GM19043 (cell line): ENCODE measurements at regions not wholly inside any gene's neighbourhood (a gene's known extent, or its start where the extent isn't known, plus 50 kb on each side); places are given as distances from the start of the nearest gene placed in this dataset.
"Not testable (repeated sequence)": the region's sequence is repeated elsewhere in the genome, so short reads cannot be mapped to it uniquely, and the experiment has no call there.

ENCODE experiments used
- ATAC-seq: cut with Tn5 transposase; IDR thresholded peaks from one replicate; pipeline ENCODE4 v1.9.1; 2021; ENCODE audit warnings: low read depth; ENCODE audit not compliant: unreplicated experiment

- peak; percentile 54 for ATAC-seq
Observed at GRCh38 chr6:27146706-27147505, 100.6 kb upstream of the PRSS16 start.

- ATAC-seq: no peak
Observed at GRCh38 chr6:27148404-27148795, 99.1 kb upstream of the PRSS16 start.

- no peak for ATAC-seq
Observed at GRCh38 chr6:27149150-27149549, 98.4 kb upstream of the PRSS16 start.

DNA sequence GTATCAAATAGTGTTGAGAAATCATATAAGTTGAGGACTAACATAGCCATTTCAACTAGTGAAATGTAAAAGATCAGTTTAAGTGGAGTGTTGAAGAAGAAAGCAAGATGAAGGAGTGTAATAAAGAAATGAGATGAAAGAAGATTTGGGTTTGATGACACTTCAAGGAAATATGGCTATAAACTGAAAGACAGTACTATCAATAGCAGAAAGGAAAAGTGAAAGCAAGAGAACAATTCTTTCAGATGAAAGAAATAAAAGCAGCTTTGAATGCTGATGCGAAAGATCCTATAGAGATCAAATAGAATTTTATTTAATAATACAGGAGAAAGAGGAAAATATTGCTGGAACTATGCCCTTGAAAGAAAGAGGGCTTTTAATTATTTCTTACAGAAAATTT is 92.8 kb upstream of the PRSS16 start:
- ATAC-seq: no peak

- no peak for ATAC-seq
Observed at GRCh38 chr6:27156874-27157458, 90.5 kb upstream of the PRSS16 start.

- ATAC-seq: no peak
Observed at GRCh38 chr6:27157459-27158315, 89.8 kb upstream of the PRSS16 start.

- no peak for ATAC-seq
Observed at GRCh38 chr6:27158316-27158643, 89.2 kb upstream of the PRSS16 start.

DNA sequence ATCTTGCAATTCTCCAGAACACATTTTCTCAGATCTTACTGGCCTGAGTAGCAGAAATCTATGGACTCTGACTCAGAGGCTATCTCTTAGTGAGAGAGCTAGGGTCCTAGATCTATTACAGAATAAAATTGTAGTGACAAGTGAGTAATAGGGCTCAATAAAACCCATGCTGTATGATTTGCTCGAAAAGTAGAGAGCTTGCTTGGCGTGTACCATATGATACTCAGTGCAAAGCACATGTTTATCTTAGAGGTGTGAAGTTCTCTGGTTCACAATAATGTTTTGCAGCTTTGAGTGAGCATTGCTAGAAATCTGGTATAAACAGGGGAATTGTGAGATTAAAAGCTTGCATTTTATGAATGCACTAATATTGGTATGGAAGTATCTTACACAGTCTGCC is 87.8 kb upstream of the PRSS16 start:
- ATAC-seq: no peak

DNA sequence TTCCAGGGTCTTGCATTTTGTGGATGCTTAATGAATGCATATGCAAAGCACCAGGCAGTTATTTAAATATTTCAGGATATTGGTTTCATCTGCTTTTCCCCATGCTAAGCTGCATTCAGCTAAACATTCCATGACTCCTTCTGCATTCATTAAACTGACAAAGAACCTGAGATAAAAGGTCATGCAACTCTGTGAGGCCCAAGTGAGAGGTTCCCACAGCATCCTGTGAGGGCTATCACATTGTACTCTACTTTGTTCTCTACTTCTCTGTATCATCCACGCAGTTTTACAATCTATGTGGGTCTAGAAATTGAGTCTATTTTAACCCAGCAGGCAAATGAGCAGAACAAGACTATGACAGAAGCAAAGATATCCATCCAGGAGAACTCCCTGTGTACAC is 86.4 kb upstream of the PRSS16 start:
- no peak for ATAC-seq

GRCh38 chr6:27161603-27161945 is 85.9 kb upstream of the PRSS16 start:
- ATAC-seq: no peak

DNA sequence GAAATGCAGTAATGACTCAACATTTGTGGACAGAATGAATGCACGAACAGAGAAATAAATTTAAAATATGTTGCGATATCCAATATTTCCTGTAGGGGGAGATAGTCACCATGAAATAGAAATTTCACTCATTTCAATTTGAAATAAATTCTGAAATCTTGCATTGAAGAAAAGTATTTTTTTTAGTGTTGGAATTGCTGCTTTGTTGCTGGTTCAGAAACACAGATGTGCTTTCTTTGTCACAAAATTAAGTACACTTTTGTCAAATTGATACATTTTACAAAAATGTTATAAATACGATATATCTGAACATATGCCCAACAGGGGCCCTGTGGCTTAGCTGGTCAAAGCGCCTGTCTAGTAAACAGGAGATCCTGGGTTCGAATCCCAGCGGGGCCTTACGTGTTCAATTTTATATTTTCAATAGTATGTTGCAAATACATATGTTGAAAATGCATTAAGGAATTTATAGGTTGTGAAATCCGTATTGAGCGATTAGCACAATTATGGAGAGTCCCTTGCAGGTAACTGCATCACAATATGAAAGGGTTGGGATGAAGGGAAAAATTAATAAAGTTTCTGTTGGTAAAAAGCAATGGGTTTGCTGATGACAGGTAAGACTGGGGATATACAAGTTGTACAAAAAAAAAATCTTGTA is 85.4 kb upstream of the PRSS16 start:
- no peak for ATAC-seq

DNA sequence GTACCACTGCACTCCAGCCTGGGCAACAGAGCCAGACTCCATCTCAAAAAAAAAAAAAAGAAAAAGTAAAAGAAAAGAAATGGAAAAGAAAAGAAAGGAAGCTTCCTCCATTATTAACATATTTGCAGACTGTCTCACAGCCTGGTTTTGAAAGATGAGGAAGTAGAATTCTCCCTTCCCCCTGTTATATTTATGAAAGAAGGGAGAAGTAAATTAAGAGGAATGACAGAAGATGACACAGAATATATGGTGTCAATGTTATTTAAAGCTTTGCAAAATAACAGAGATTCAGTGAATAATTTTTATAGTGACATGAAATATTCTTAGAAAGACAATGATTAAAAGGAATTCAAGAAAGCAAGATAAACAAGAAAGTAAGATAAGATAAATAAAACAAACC is 83.7 kb upstream of the PRSS16 start:
- no peak for ATAC-seq

GRCh38 chr6:27168108-27168507 is 79.4 kb upstream of the PRSS16 start:
- ATAC-seq: no peak

- no peak for ATAC-seq
Observed at GRCh38 chr6:27168586-27169443, 78.7 kb upstream of the PRSS16 start.

GRCh38 chr6:27172524-27173231 is 74.8 kb upstream of the PRSS16 start:
- ATAC-seq: not testable (repeated sequence)

DNA sequence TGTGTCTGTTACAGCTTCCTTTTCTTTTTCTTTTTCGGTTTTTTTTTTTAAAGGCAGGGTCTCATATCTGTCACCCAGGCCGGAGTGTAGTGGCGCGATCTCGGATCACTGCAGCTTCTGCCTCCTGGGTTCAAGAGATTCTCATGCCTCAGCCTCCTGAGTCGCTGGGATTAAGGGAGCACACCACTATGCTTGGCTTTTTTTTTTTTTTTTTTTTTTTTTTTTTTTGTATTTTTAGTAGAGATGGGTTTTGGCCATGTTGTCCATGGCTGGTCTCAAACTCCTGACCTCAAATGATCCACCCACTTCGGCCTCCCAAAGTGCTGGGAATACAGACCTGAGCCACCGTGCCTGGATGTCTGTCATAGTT is 74.3 kb upstream of the PRSS16 start:
- ATAC-seq: not testable (repeated sequence)

DNA sequence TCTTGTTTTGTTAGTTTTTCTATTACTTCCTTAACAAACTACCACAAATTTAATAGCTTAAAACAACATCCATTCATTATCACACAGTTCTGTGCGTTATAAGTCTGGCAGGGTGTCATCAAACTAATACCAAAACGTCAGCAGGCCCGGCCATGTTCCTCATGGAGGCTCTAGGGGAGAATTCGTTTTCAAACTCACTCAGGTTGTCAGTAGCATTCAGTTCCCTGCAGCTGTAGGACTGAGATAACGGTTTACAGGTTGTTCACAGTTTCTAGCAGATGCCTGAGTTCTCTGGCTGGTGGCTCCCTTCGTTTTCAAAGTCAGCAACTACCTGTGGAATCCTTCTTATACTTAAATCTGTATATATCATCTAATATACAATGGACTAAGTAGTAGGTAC is 72.5 kb upstream of the PRSS16 start:
- ATAC-seq: no peak

DNA sequence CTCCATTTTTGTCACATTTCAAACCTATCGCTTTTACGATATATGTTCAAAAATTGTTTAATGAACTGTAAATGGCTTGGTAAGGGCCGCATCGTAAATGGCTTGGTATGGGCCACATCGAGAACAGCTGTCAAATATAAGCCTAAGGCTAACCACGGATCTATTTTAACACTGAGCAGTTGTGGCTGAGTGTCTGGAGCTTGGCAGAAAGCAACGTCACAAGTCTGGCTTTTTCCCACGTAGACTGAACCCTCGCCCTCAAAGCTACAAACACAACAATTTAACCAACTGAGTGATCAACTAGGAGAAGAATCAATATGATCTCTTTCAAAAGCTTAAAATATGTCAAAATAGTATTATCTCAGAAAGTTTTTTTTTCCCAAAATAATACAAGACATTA is 71.4 kb upstream of the PRSS16 start:
- ATAC-seq: no peak

- no peak for ATAC-seq
Observed at GRCh38 chr6:27176523-27177484, 70.7 kb upstream of the PRSS16 start.
